ENCODE measurements at regions not wholly inside any gene's neighbourhood (a gene's known extent, or its start where the extent isn't known, plus 50 kb on each side); places are given as distances from the start of the nearest gene placed in this dataset.

GRCh38 chr5:98085593-98085992 lies 687.9 kb upstream of the RGMB start:
- DNase-seq = no peak

DNA sequence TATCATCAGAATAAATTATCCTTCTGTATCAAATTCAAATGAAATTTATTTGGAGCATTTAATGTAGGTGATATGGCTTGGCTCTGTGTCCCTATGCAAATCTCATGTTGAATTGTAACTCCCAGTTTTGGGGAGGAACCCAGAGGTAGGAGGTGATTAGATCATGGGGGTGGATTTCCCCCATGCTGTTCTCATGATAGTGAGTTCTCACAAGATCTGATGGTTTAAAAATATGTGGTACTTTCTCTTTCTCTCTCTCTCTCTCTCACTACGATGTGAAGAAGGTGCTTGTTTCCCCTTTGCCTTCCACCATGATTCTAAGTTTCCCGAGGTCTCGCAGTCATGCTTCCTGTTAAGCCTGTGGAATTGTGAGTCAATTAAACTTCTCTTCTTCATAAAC lies 678.4 kb upstream of the RGMB start:
- DNase-seq = no peak

DNA sequence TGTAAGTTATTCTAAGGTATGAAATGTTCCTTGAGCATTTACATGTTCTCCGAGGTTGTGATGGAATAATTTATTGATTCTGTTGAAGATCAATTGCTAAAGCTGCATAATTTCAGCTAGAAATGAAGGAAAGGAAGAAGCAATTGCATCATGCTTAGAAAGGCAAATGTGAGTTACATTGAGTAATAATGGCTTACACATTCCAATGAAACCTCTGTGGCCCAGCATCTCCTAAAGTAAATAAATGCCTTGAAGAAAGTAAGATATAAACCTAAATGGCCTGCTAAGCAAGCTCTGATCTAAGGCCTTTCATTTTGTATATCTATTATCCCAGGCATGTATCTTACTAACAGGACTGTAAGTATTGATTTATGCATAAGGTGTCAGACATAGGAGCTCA lies 677.3 kb upstream of the RGMB start:
- DNase-seq = no peak

GRCh38 chr5:98099448-98100105 lies 673.9 kb upstream of the RGMB start:
- no peak for DNase-seq

DNA sequence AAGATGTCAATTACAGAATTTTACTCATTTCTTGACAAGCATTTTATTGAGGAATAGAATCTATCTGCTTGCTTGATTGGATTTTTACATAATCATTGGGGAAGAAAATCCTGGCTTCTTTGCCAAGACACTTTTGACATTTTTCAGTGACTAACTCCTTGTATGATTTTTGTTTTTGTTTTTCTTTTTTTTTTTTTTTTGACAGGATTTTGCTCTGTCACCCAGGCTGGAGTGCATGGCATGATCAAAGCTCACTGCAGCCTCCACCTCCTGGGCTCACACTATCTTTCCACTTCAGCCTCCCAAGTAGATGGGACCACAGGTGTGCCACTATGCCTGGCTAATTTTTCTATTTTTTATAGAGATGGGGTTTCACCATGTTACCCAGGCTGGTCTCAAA lies 672.3 kb upstream of the RGMB start:
- no peak for DNase-seq

GRCh38 chr5:98102936-98103335 lies 670.5 kb upstream of the RGMB start:
- DNase-seq = no peak

GRCh38 chr5:98103807-98104206 lies 669.7 kb upstream of the RGMB start:
- no peak for DNase-seq

DNA sequence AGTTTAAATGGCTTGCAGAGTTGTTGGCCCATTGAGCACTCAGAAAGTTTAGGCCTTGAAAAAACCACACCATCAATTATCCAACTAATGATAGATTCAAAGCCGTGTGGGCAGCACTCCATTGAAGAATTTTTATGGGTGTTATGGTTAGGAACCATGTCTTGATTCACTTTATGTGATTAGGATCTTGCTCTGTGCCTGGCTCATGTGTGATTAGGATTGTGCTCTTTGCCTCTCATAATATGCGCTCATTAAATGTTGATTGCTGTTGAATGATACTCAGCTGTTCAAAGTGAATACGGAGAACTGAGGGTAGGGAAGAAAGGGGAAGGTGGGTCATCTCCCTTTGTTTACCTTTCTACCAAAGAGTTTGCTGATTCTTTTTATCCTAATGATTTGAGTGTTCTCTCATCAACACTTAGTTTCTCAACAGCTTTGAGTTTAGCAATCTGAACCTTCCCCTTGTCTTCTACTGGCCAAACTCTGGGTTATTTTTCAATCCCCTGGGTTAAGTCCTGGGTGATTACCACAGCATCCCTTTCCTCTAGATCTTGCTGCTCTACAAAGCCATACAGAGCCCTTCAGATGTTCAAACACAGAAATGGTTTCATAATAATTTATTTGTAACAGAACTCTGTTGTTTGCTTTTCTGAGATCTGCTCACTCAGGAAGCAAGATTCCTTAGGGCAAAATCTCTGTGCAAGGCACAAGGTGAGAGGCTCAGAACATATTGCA lies 668.8 kb upstream of the RGMB start:
- no peak for DNase-seq

DNA sequence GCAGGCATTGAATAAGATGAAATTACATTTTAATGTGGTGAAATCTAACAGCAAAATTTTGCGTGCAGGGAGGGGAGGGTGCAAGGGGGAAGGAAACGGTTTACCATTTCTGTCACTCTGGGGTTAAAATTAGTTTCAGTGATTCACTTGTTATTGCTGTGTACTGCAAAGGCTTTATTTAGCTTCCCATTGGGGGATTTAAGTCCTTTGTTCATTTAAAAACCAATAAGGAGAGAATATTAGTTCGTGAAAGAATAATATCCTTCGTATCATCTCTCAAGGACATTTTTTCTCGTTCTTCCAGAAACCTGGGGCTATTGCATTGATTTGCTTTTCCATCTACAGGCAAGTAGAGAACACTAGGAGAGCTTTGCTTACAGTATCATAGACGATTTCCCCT lies 667.8 kb upstream of the RGMB start:
- DNase-seq = no peak

- DNase-seq = no peak
Measured at GRCh38 chr5:98106116-98107031, 667.1 kb upstream of the RGMB start.

- no peak for DNase-seq
Measured at GRCh38 chr5:98108497-98108896, 665.0 kb upstream of the RGMB start.

GRCh38 chr5:98109561-98110006 lies 663.9 kb upstream of the RGMB start:
- DNase-seq = no peak

- DNase-seq = no peak
Measured at GRCh38 chr5:98110282-98110691, 663.2 kb upstream of the RGMB start.

- no peak for DNase-seq
Measured at GRCh38 chr5:98110791-98111190, 662.7 kb upstream of the RGMB start.

GRCh38 chr5:98111686-98112085 lies 661.8 kb upstream of the RGMB start:
- DNase-seq = no peak

- no peak for DNase-seq
Measured at GRCh38 chr5:98121036-98121936, 652.2 kb upstream of the RGMB start.

GRCh38 chr5:98128271-98128670 lies 645.2 kb upstream of the RGMB start:
- DNase-seq = peak; percentile 94

GRCh38 chr5:98128846-98129245 lies 644.6 kb upstream of the RGMB start:
- DNase-seq = no peak

- no peak for DNase-seq
Measured at GRCh38 chr5:98130261-98131035, 643.0 kb upstream of the RGMB start.

DNA sequence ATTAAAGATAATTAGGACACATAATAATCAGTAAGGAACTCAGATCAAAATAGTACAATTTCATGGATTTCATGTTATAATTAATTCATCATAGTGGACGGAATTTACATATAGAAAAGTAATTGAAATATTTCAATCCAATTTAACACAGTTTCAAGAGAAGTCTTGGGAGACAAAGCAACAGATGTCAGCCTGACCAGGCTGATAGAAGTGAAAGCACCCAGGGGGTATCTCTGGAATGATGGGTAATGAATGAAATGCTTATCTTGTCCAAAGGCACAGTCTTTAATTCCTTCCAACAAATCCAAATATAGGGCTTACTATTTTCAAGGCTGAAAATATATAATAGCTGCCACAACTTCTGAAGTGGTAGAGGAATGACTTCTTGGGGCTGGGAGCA lies 629.3 kb upstream of the RGMB start:
- no peak for DNase-seq

GRCh38 chr5:98144710-98145109 lies 628.8 kb upstream of the RGMB start:
- no peak for DNase-seq

GRCh38 chr5:98157368-98157767 lies 616.1 kb upstream of the RGMB start:
- no peak for DNase-seq
